Glutamatergic neuron (in vitro differentiated cells): ENCODE measurements at regions not wholly inside any gene's neighbourhood (a gene's known extent, or its start where the extent isn't known, plus 50 kb on each side); places are given as distances from the start of the nearest gene placed in this dataset.

Experiments
- DNase-seq: peaks from one replicate; pipeline ENCODE4 v3.0.0; 2022
- H3K27ac Mint-ChIP-seq: one replicate; pipeline ENCODE4 v1.8.0; 2020; ENCODE audit warnings: mild to moderate bottlenecking, mixed read lengths, inconsistent platforms; ENCODE audit not compliant: unreplicated experiment
- H3K27me3 Mint-ChIP-seq: one replicate; pipeline ENCODE4 v1.8.0; 2020; ENCODE audit warnings: mild to moderate bottlenecking, moderate library complexity, mixed read lengths, inconsistent platforms; ENCODE audit not compliant: unreplicated experiment
- H3K36me3 Mint-ChIP-seq: one replicate; pipeline ENCODE4 v1.8.0; 2020; ENCODE audit warnings: mild to moderate bottlenecking, mixed read lengths, inconsistent platforms; ENCODE audit not compliant: unreplicated experiment
- H3K4me1 Mint-ChIP-seq: one replicate; pipeline ENCODE4 v1.8.0; 2020; ENCODE audit warnings: mild to moderate bottlenecking, low read depth, mixed read lengths, inconsistent platforms; ENCODE audit not compliant: unreplicated experiment
- H3K4me3 Mint-ChIP-seq: one replicate; pipeline ENCODE4 v1.8.0; 2020; ENCODE audit warnings: mild to moderate bottlenecking, mixed read lengths, inconsistent platforms; ENCODE audit not compliant: unreplicated experiment
- H3K9me3 Mint-ChIP-seq: one replicate; pipeline ENCODE4 v1.8.0; 2020; ENCODE audit warnings: mild to moderate bottlenecking, moderate library complexity, mixed read lengths, inconsistent platforms; ENCODE audit not compliant: unreplicated experiment
- TF ChIP-seq, protein P1 (sequence below): fragments of 200-600 bp; sonication (generic); IDR thresholded peaks from one replicate; pipeline ENCODE4 v1.5.0; 2021; ENCODE audit not compliant: partially characterized antibody, unreplicated experiment

DNA sequence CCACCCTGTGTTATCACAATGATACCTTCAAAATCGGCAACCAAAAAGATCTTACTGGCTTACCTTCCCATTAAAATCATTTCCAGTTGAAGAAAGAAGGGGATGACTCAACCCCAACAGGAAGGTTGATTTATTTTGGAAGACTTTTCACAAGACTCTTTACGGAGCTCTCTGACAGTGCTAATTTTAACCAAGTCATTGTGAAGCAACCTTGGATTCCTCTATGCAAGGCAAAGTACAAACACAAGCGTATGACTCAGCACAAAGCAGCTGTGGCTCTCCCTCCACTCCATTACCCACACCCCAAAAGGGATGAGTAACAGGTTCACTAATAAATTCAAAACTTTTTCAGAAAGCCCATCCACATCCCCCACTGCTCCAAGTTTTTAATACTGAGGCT is 213.8 kb upstream of the FGF13 start:
- Mint-ChIP-seq H3K9me3 (no peaks in the 10 kb centered on the region), H3K27ac (no peak overlapping the region), H3K4me1 (no peaks in the 10 kb centered on the region), H3K27me3 (no peaks in the 10 kb centered on the region), H3K4me3 (no peak overlapping the region), H3K36me3 (no peaks in the 10 kb centered on the region)
- DNase-seq: no peak
- TF ChIP-seq, protein P1, sequence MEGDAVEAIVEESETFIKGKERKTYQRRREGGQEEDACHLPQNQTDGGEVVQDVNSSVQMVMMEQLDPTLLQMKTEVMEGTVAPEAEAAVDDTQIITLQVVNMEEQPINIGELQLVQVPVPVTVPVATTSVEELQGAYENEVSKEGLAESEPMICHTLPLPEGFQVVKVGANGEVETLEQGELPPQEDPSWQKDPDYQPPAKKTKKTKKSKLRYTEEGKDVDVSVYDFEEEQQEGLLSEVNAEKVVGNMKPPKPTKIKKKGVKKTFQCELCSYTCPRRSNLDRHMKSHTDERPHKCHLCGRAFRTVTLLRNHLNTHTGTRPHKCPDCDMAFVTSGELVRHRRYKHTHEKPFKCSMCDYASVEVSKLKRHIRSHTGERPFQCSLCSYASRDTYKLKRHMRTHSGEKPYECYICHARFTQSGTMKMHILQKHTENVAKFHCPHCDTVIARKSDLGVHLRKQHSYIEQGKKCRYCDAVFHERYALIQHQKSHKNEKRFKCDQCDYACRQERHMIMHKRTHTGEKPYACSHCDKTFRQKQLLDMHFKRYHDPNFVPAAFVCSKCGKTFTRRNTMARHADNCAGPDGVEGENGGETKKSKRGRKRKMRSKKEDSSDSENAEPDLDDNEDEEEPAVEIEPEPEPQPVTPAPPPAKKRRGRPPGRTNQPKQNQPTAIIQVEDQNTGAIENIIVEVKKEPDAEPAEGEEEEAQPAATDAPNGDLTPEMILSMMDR: no peak

DNA sequence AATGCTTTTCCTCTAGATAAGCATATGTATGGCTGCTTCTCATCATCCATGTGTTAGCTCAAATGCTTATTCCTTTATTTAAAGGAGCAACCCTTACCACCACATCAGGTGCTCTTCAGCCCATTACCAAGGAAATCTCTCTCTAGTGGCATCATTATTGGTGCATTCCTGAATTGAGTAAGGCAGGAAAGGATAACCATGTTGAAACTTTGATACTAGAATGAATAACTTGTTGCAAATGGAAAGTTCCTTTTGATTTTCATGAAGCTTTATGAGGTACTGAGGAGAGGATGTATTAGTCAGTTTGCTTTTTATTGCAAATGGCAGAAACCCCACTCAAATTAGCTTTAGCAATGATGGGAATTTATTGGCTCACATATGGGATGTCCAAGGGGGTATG is 212.3 kb upstream of the FGF13 start:
- Mint-ChIP-seq H3K36me3 (no peaks in the 10 kb centered on the region), H3K4me1 (no peaks in the 10 kb centered on the region), H3K4me3 (no peak overlapping the region), H3K27ac (no peak overlapping the region), H3K9me3 (no peaks in the 10 kb centered on the region), H3K27me3 (no peaks in the 10 kb centered on the region)
- DNase-seq: no peak
- TF ChIP-seq, protein P1: no peak

DNA sequence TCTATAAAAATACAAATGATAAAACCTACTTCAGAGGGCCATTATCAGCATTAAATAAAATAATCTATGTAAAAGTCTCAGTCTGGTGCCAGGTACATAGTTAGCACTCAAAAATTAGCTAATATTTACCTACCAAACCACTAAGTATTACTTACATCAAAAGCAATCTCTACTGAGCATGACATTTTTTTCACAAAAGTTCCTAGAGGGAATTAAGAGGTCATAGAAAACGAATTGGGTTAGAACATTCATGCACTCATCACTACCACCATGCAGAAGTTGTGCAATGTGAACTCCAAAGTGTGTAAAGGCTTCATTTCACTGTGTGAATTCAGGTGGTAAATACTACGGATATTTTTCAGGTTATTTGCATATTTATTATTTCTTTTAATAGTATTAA is 209.5 kb upstream of the FGF13 start:
- no peak for DNase-seq
- Mint-ChIP-seq H3K36me3 (no peaks in the 10 kb centered on the region), H3K27ac (no peak overlapping the region), H3K4me1 (no peaks in the 10 kb centered on the region), H3K4me3 (no peak overlapping the region), H3K27me3 (no peaks in the 10 kb centered on the region), H3K9me3 (no peaks in the 10 kb centered on the region)
- TF ChIP-seq, protein P1: no peak

DNA sequence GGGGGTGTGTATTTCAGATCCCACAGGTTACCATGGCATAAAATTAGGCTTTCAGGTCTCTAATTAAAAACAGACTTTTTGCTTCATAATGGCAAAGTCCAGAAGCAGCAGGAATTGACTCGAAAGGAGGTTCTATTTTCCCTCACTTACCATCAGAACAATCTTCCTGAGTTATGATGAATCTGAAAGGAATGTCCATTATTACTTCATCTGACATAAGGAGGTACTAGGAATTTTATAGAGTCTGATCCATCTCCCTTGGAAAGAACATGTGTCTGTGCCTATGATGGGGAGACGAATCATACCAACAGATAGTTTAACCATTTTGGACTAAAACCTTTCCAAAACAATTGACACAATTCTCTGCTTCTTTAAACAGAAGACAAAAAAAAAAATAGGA is 206.3 kb upstream of the FGF13 start:
- Mint-ChIP-seq H3K9me3 (no peaks in the 10 kb centered on the region), H3K27ac (no peak overlapping the region)
- TF ChIP-seq, protein P1: no peak

DNA sequence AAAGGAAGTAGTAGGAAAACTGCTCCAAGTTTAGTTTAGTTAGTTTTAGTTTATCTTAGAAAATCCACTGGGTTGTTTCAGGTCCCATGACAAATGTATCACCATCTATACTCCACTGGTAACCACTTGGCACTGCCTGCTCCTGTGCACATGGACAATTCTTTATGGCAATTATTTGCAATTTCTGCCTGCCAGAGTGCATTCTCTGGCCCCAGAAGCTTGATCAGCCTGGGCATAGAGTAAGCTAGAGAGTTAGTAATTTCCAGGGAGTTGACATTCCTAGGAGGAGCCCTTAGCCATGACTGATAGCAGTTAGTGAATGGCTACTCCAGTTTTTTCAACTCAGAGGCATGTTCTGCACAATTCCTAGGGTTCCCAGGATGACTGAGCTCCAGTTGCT is 203.2 kb upstream of the FGF13 start:
- H3K4me1 Mint-ChIP-seq: no peaks in the 10 kb centered on the region
- H3K36me3 Mint-ChIP-seq: no peaks in the 10 kb centered on the region
- H3K4me3 Mint-ChIP-seq: no peak overlapping the region
- H3K27ac Mint-ChIP-seq: no peak overlapping the region
- no peaks in the 10 kb centered on the region for H3K27me3 Mint-ChIP-seq
- DNase-seq: no peak
- TF ChIP-seq, protein P1: no peak
- H3K9me3 Mint-ChIP-seq: no peaks in the 10 kb centered on the region

More for the DNA sequence above, 206.3 kb upstream of the FGF13 start:
- DNase-seq: no peak
- Mint-ChIP-seq H3K4me3 (no peak overlapping the region), H3K36me3 (no peaks in the 10 kb centered on the region), H3K4me1 (no peaks in the 10 kb centered on the region), H3K27me3 (no peaks in the 10 kb centered on the region)
